Neuronal stem cell (in vitro differentiated cells): ENCODE measurements at regions not wholly inside any gene's neighbourhood (a gene's known extent, or its start where the extent isn't known, plus 50 kb on each side); places are given as distances from the start of the nearest gene placed in this dataset.
A peak's percentile ranks its signal among the peaks of the same experiment; 100 is the strongest.

Experiments used
- DNase-seq: peaks from one replicate; pipeline ENCODE4 v3.0.0-alpha.2; 2013; ENCODE audit warnings: low spot score
- H2AFZ ChIP-seq: one replicate; pipeline ENCODE4 v1.6.1; 2013; ENCODE audit warnings: mild to moderate bottlenecking, low read length, inconsistent platforms
- H2AK5ac ChIP-seq: 2 replicates; pipeline ENCODE4 v1.6.1; 2013; ENCODE audit warnings: low read depth, mild to moderate bottlenecking, inconsistent platforms, low read length, moderate library complexity, mixed read lengths
- H2BK120ac ChIP-seq: 2 replicates; pipeline ENCODE4 v1.6.1; 2013; ENCODE audit warnings: low read depth, mild to moderate bottlenecking, inconsistent platforms, low read length, moderate library complexity, mixed read lengths
- H2BK12ac ChIP-seq: one replicate; pipeline ENCODE4 v1.6.1; 2013; ENCODE audit warnings: low read length, inconsistent platforms
- H2BK15ac ChIP-seq: 2 replicates; pipeline ENCODE4 v1.6.1; 2013; ENCODE audit warnings: mild to moderate bottlenecking, low read length, inconsistent platforms, mixed read lengths
- H2BK5ac ChIP-seq: one replicate; pipeline ENCODE4 v1.6.1; 2013; ENCODE audit warnings: inconsistent platforms, mild to moderate bottlenecking, low read length, moderate library complexity
- H3K14ac ChIP-seq: one replicate; pipeline ENCODE4 v1.6.1; 2013; ENCODE audit warnings: low read length, inconsistent platforms
- H3K18ac ChIP-seq: 2 replicates; pipeline ENCODE4 v1.6.1; 2013; ENCODE audit warnings: low read length, inconsistent platforms
- H3K23ac ChIP-seq: 2 replicates; pipeline ENCODE4 v1.6.1; 2013; ENCODE audit warnings: low read depth, mild to moderate bottlenecking, mixed read lengths, low read length, inconsistent platforms; ENCODE audit not compliant: poor library complexity
- H3K27ac ChIP-seq: replicated peaks from 3 replicates; pipeline ENCODE4 v1.5.1; 2013; ENCODE audit warnings: low read length, inconsistent platforms
- H3K27me3 ChIP-seq, 3 experiments: 2 replicates each; pipeline ENCODE4 v1.6.1; 2013; ENCODE audit warnings: low read length in 3 of 3, mild to moderate bottlenecking in 2 of 3, inconsistent platforms in 1 of 3, low read depth in 1 of 3, mixed read lengths in 1 of 3, moderate library complexity in 1 of 3; ENCODE audit not compliant: control insufficient read depth in 3 of 3, insufficient read depth in 3 of 3
- H3K36me3 ChIP-seq, 2 donors: replicated peaks in 1 of 2; 2 replicates each; pipeline ENCODE4 v1.6.1; 2013; ENCODE audit warnings: low read length in 2 of 2; ENCODE audit not compliant: control insufficient read depth in 2 of 2, insufficient read depth in 2 of 2
- H3K4ac ChIP-seq: 2 replicates; pipeline ENCODE4 v1.6.1; 2013; ENCODE audit warnings: inconsistent platforms, mild to moderate bottlenecking, low read length, moderate library complexity
- H3K4me1 ChIP-seq, 2 donors: 1 replicate in 1 of 2; 2 replicates in 1 of 2; pipeline ENCODE4 v1.6.1; 2013; ENCODE audit warnings: low read length in 2 of 2, low read depth in 1 of 2; ENCODE audit not compliant: control insufficient read depth in 2 of 2, insufficient read depth in 1 of 2
- H3K4me2 ChIP-seq: one replicate; pipeline ENCODE4 v1.6.1; 2013; ENCODE audit warnings: mild to moderate bottlenecking, low read length, inconsistent platforms; ENCODE audit not compliant: insufficient read depth, poor library complexity, severe bottlenecking
- H3K4me3 ChIP-seq, 2 donors: 2 replicates each; pipeline ENCODE4 v1.5.1; 2013; ENCODE audit warnings: low read length in 2 of 2, mild to moderate bottlenecking in 2 of 2, inconsistent platforms in 1 of 2, moderate library complexity in 1 of 2
- H3K79me1 ChIP-seq: one replicate; pipeline ENCODE4 v1.6.1; 2013; ENCODE audit warnings: low read depth, mild to moderate bottlenecking, inconsistent platforms, low read length, moderate library complexity
- H3K9ac ChIP-seq: one replicate; pipeline ENCODE4 v1.6.1; 2013; ENCODE audit warnings: mild to moderate bottlenecking, low read depth, low read length, inconsistent platforms; ENCODE audit not compliant: poor library complexity
- H3K9me3 ChIP-seq, 2 donors: replicated peaks in 1 of 2; 2 replicates each; pipeline versions ENCODE3 to v1.6.1; 2013; ENCODE audit warnings: low read length in 2 of 2, mild to moderate bottlenecking in 2 of 2, inconsistent platforms in 1 of 2, low read depth in 1 of 2, mixed read lengths in 1 of 2, moderate library complexity in 1 of 2; ENCODE audit not compliant: control insufficient read depth in 2 of 2, insufficient read depth in 1 of 2
- H4K8ac ChIP-seq: one replicate; pipeline ENCODE4 v1.6.1; 2013; ENCODE audit warnings: low read depth, mild to moderate bottlenecking, inconsistent platforms, low read length, moderate library complexity
- H4K91ac ChIP-seq: one replicate; pipeline ENCODE4 v1.6.1; 2013; ENCODE audit warnings: low read length, low read depth, mild to moderate bottlenecking, inconsistent platforms; ENCODE audit not compliant: poor library complexity
- WGBS, 2 donors: extraction: QIAGEN DNeasy Blood & Tissue Kit; methylation state at CpG; one replicate each; pipeline ENCODE4 v1.1.7; 2013; ENCODE audit warnings: missing lambda C conversion rate in 2 of 2, mixed read lengths in 1 of 2; ENCODE audit not compliant: insufficient read length in 2 of 2, insufficient replicate concordance in 1 of 2; ENCODE audit errors: extremely low coverage in 2 of 2; 5-methylcytosine and 5-hydroxymethylcytosine counted together

- Histone ChIP-seq H4K91ac (no peak overlapping the region), H3K4me1 (no peaks in the 10 kb centered on the region), H3K36me3 (no peaks in the 10 kb centered on the region), H2BK5ac (no peak overlapping the region), H3K4me3 (no peak overlapping the region), H2BK120ac (no peak overlapping the region), H3K9me3 (no peaks in the 10 kb centered on the region), H3K4ac (no peak overlapping the region), H3K23ac (no peak overlapping the region), H3K14ac (no peak overlapping the region), H3K9ac (no peak overlapping the region), H3K79me1 (no peaks in the 10 kb centered on the region), H2BK15ac (no peak overlapping the region), H2AK5ac (no peak overlapping the region), H3K27me3 (no peaks in the 10 kb centered on the region), H3K4me2 (no peak overlapping the region), H3K27ac (no peak overlapping the region), H2AFZ (no peak overlapping the region), H3K18ac (no peak overlapping the region), H2BK12ac (no peak overlapping the region), H4K8ac (no peak overlapping the region)
- DNase-seq, result no peak
- WGBS, 2 donors, result no CpG with 5 or more reads among the region's 1 CpG
Measured at GRCh38 chrX:100217547-100217946, 192.5 kb downstream of the PCDH19 start.

- no peak overlapping the region for H2BK5ac ChIP-seq
- no peak overlapping the region for H4K8ac ChIP-seq
- H2AFZ ChIP-seq, result no peak overlapping the region
- no peaks in the 10 kb centered on the region for H3K4me1 ChIP-seq
- H3K14ac ChIP-seq, result no peak overlapping the region
- H3K79me1 ChIP-seq, result no peaks in the 10 kb centered on the region
- no peak overlapping the region for H3K27ac ChIP-seq
- no peak overlapping the region for H2AK5ac ChIP-seq
- WGBS, 2 donors, result no CpG with 5 or more reads among the region's 4 CpGs
- H3K36me3 ChIP-seq, result no peaks in the 10 kb centered on the region
- H3K9me3 ChIP-seq, result no peaks in the 10 kb centered on the region
- no peak overlapping the region for H2BK15ac ChIP-seq
- no peak for DNase-seq
- no peak overlapping the region for H4K91ac ChIP-seq
- no peak overlapping the region for H3K18ac ChIP-seq
- H2BK120ac ChIP-seq, result no peak overlapping the region
- no peak overlapping the region for H3K4ac ChIP-seq
- no peak overlapping the region for H3K4me2 ChIP-seq
- H3K27me3 ChIP-seq, result no peaks in the 10 kb centered on the region
- H3K9ac ChIP-seq, result no peak overlapping the region
- no peak overlapping the region for H3K23ac ChIP-seq
- H3K4me3 ChIP-seq, result no peak overlapping the region
- no peak overlapping the region for H2BK12ac ChIP-seq
Measured at GRCh38 chrX:100216083-100216482, 194.0 kb downstream of the PCDH19 start.

GRCh38 chrX:100208076-100208475 is 202.0 kb downstream of the PCDH19 start:
- no peak overlapping the region for H3K4ac ChIP-seq
- no peaks in the 10 kb centered on the region for H3K79me1 ChIP-seq
- no peak overlapping the region for H3K18ac ChIP-seq
- no peak overlapping the region for H3K4me2 ChIP-seq
- DNase-seq, result no peak
- H2AK5ac ChIP-seq, result no peak overlapping the region
- no peaks in the 10 kb centered on the region for H3K9me3 ChIP-seq
- H3K23ac ChIP-seq, result no peak overlapping the region
- no peak overlapping the region for H2BK5ac ChIP-seq
- H3K14ac ChIP-seq, result no peak overlapping the region
- no peak overlapping the region for H2AFZ ChIP-seq
- no peak overlapping the region for H2BK15ac ChIP-seq
- no peak overlapping the region for H4K8ac ChIP-seq
- H2BK120ac ChIP-seq, result no peak overlapping the region
- H4K91ac ChIP-seq, result no peak overlapping the region
- no peaks in the 10 kb centered on the region for H3K36me3 ChIP-seq
- H2BK12ac ChIP-seq, result peak overlapping the region; percentile 10
- H3K4me1 ChIP-seq, result peaks cover 0 to 2% of the 10 kb centered on the region in 2 donors
- H3K9ac ChIP-seq, result no peak overlapping the region
- H3K27ac ChIP-seq, result no peak overlapping the region
- no peaks in the 10 kb centered on the region for H3K27me3 ChIP-seq
- no peak overlapping the region for H3K4me3 ChIP-seq

- Histone ChIP-seq H2AFZ (no peak overlapping the region), H2BK5ac (no peak overlapping the region), H3K23ac (no peak overlapping the region), H3K79me1 (no peaks in the 10 kb centered on the region), H3K36me3 (no peaks in the 10 kb centered on the region), H2BK12ac (no peak overlapping the region), H2BK15ac (no peak overlapping the region), H3K14ac (no peak overlapping the region), H3K4me1 (peaks cover 0 to 2% of the 10 kb centered on the region in 2 donors), H4K91ac (no peak overlapping the region), H3K27me3 (no peaks in the 10 kb centered on the region), H4K8ac (no peak overlapping the region), H3K9me3 (no peaks in the 10 kb centered on the region), H3K18ac (no peak overlapping the region), H3K9ac (no peak overlapping the region), H2AK5ac (no peak overlapping the region), H3K4ac (no peak overlapping the region), H3K27ac (no peak overlapping the region), H3K4me2 (no peak overlapping the region), H3K4me3 (no peak overlapping the region), H2BK120ac (no peak overlapping the region)
- no peak for DNase-seq
- no CpG with 5 or more reads among the region's 5 CpGs for WGBS, 2 donors
Measured at GRCh38 chrX:100207331-100208024, 202.6 kb downstream of the PCDH19 start.
